Stomach smooth muscle (tissue), 2 donors: ENCODE measurements at regions not wholly inside any gene's neighbourhood (a gene's known extent, or its start where the extent isn't known, plus 50 kb on each side); places are given as distances from the start of the nearest gene placed in this dataset.
"Not testable (repeated sequence)": the region's sequence is repeated elsewhere in the genome, so short reads cannot be mapped to it uniquely, and the experiment has no call there.

ENCODE experiments used
- H3K27ac ChIP-seq: one replicate; pipeline ENCODE4 v1.7.0; 2013; ENCODE audit warnings: mild to moderate bottlenecking, low read length, inconsistent platforms
- H3K27me3 ChIP-seq, 2 donors: one replicate each; pipeline ENCODE4 v1.7.0; 2013; ENCODE audit warnings: low read length in 2 of 2; ENCODE audit not compliant: insufficient read depth in 2 of 2, control insufficient read depth in 1 of 2
- H3K36me3 ChIP-seq, 2 donors: one replicate each; pipeline ENCODE4 v1.7.0; 2013; ENCODE audit warnings: low read length in 2 of 2; ENCODE audit not compliant: control insufficient read depth in 2 of 2, insufficient read depth in 2 of 2
- H3K4me1 ChIP-seq: one replicate; pipeline ENCODE4 v1.7.0; 2013; ENCODE audit warnings: low read length; ENCODE audit not compliant: control insufficient read depth, insufficient read depth
- H3K4me3 ChIP-seq, 2 donors: one replicate each; pipeline ENCODE4 v1.7.0; 2013; ENCODE audit warnings: low read length in 2 of 2
- H3K9ac ChIP-seq, 2 donors: one replicate each; pipeline ENCODE4 v1.7.0; 2013; ENCODE audit warnings: low read length in 2 of 2, mild to moderate bottlenecking in 1 of 2
- H3K9me3 ChIP-seq, 2 donors: one replicate each; pipeline ENCODE4 v1.7.0; 2013; ENCODE audit warnings: low read length in 2 of 2; ENCODE audit not compliant: control insufficient read depth in 2 of 2
- donor health status: healthy.
- donor health status: Pancreatic carcinoma.

GRCh38 chr7:15829691-15830090 lies 143.2 kb upstream of the MEOX2 start:
- Histone ChIP-seq H3K36me3 (no peaks in the 10 kb centered on the region), H3K9ac (no peak overlapping the region), H3K9me3 (no peaks in the 10 kb centered on the region), H3K4me3 (no peak overlapping the region), H3K4me1 (no peaks in the 10 kb centered on the region), H3K27me3 (no peaks in the 10 kb centered on the region), H3K27ac (no peak overlapping the region)

GRCh38 chr7:15828881-15829280 lies 142.4 kb upstream of the MEOX2 start:
- H3K27ac ChIP-seq = no peak overlapping the region

DNA sequence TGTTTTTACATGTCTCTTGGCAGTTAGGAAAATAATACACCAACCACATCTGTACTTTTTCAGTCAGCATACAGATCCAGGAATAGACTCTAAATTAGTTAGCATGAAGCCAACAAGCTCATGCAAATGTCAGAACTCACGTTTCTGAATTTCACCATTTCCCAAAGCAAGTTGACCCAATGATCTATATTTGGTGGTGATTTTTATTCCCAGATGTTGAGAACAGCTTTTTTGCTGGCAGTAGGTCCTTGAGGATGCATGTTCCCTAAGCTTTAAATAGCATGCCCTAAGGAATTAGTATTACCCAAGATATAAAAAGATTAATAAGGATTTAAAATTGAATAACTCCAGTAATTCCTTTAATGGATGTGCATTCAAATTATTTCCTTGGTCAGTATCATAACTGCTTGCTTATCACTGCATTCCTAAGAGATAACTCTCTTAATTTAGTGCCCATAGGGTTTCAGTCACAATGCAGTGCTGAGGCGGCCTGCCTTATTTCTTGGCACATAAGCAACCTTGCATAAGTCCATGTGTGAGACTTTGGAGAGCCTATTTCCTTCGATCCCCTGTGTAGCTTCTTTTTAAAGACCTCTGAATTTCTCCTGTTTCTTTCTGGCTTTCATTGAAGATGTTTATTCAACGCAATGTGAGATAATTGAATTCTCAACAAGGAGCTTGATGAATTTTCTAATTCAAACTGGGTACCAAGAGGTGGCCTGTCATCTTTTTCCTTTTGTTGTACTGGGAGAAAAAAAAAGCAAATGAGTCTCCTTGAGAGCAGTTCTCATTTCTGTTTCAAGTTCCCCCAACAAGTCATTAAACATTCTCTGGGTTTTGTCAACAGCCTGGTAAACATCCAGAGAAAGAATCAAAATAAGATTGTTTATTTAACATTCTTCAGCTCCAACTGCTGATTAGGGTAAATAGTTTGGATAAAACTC lies 135.3 kb upstream of the MEOX2 start:
- H3K9ac ChIP-seq = no peak overlapping the region
- no peaks in the 10 kb centered on the region for H3K36me3 ChIP-seq
- H3K27me3 ChIP-seq = no peaks in the 10 kb centered on the region
- no peak overlapping the region for H3K4me3 ChIP-seq
- H3K9me3 ChIP-seq = no peaks in the 10 kb centered on the region
- no peak overlapping the region for H3K27ac ChIP-seq
- no peaks in the 10 kb centered on the region for H3K4me1 ChIP-seq

More at GRCh38 chr7:15828881-15829280, 142.4 kb upstream of the MEOX2 start:
- Histone ChIP-seq H3K4me3 (no peak overlapping the region), H3K27me3 (no peaks in the 10 kb centered on the region), H3K36me3 (no peaks in the 10 kb centered on the region), H3K9me3 (no peaks in the 10 kb centered on the region), H3K4me1 (no peaks in the 10 kb centered on the region), H3K9ac (no peak overlapping the region)

GRCh38 chr7:15820319-15820718 lies 133.8 kb upstream of the MEOX2 start:
- Histone ChIP-seq H3K9me3 (no peaks in the 10 kb centered on the region), H3K27me3 (no peaks in the 10 kb centered on the region), H3K4me1 (no peaks in the 10 kb centered on the region), H3K9ac (no peak overlapping the region), H3K36me3 (no peaks in the 10 kb centered on the region), H3K4me3 (no peak overlapping the region), H3K27ac (no peak overlapping the region)

GRCh38 chr7:15816835-15817426 lies 130.4 kb upstream of the MEOX2 start:
- no peak overlapping the region for H3K9ac ChIP-seq
- H3K27ac ChIP-seq = no peak overlapping the region
- no peaks in the 10 kb centered on the region for H3K36me3 ChIP-seq
- no peaks in the 10 kb centered on the region for H3K9me3 ChIP-seq
- no peaks in the 10 kb centered on the region for H3K4me1 ChIP-seq
- H3K4me3 ChIP-seq = no peak overlapping the region
- no peaks in the 10 kb centered on the region for H3K27me3 ChIP-seq

GRCh38 chr7:15813448-15813847 lies 127.0 kb upstream of the MEOX2 start:
- Histone ChIP-seq H3K36me3 (no peaks in the 10 kb centered on the region), H3K27ac (no peak overlapping the region), H3K4me3 (no peak overlapping the region), H3K9me3 (no peaks in the 10 kb centered on the region), H3K27me3 (no peaks in the 10 kb centered on the region), H3K4me1 (no peaks in the 10 kb centered on the region), H3K9ac (no peak overlapping the region)

- H3K9ac ChIP-seq = not testable (repeated sequence)
These were observed 123.9 kb upstream of the MEOX2 start for GRCh38 chr7:15810383-15810782.

GRCh38 chr7:15809936-15810335 lies 123.5 kb upstream of the MEOX2 start:
- H3K27me3 ChIP-seq, H3K9ac ChIP-seq: not testable (repeated sequence)

More at GRCh38 chr7:15810383-15810782, 123.9 kb upstream of the MEOX2 start:
- not testable (repeated sequence) for H3K4me1 ChIP-seq, H3K36me3 ChIP-seq, H3K27ac ChIP-seq, H3K27me3 ChIP-seq, H3K9me3 ChIP-seq, H3K4me3 ChIP-seq

DNA sequence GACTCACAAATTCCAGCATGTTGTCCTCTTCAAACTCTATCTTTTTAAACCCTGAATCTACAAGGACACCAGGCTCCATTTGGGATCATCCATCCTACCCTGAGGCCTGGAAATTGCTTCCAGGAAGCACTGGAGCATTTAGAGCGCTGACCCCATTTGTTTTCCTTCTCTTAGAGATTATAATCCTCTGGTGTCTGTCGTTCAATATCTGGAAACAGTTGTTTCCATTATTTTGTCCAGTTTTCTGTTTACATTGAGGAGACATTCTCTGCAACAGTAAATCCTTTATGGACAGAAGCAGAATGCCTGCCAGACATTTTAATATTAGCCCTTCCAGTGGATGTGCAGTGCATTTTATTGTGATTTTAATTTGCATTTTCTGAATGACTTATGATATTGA lies 119.4 kb upstream of the MEOX2 start:
- Histone ChIP-seq H3K36me3 (no peaks in the 10 kb centered on the region), H3K9me3 (no peaks in the 10 kb centered on the region), H3K27ac (no peak overlapping the region), H3K4me3 (no peak overlapping the region), H3K9ac (no peak overlapping the region), H3K4me1 (no peaks in the 10 kb centered on the region), H3K27me3 (no peaks in the 10 kb centered on the region)

More at GRCh38 chr7:15809936-15810335, 123.5 kb upstream of the MEOX2 start:
- H3K4me3 ChIP-seq, H3K4me1 ChIP-seq, H3K9me3 ChIP-seq, H3K36me3 ChIP-seq, H3K27ac ChIP-seq: not testable (repeated sequence)

GRCh38 chr7:15802425-15802824 lies 115.9 kb upstream of the MEOX2 start:
- H3K9ac ChIP-seq = no peak overlapping the region
- H3K36me3 ChIP-seq = no peaks in the 10 kb centered on the region
- H3K27ac ChIP-seq = no peak overlapping the region
- H3K27me3 ChIP-seq = no peaks in the 10 kb centered on the region
- H3K4me1 ChIP-seq = no peaks in the 10 kb centered on the region
- no peaks in the 10 kb centered on the region for H3K9me3 ChIP-seq
- H3K4me3 ChIP-seq = no peak overlapping the region

- Histone ChIP-seq H3K9ac (no peak overlapping the region), H3K4me3 (no peak overlapping the region), H3K9me3 (no peaks in the 10 kb centered on the region), H3K4me1 (no peaks in the 10 kb centered on the region), H3K36me3 (no peaks in the 10 kb centered on the region), H3K27ac (no peak overlapping the region), H3K27me3 (no peaks in the 10 kb centered on the region)
These were observed 115.1 kb upstream of the MEOX2 start for GRCh38 chr7:15801551-15801950.
